HFFc6 (cell line): ENCODE measurements at regions not wholly inside any gene's neighbourhood (a gene's known extent, or its start where the extent isn't known, plus 50 kb on each side); places are given as distances from the start of the nearest gene placed in this dataset.

ENCODE experiments used
- DNase-seq: peaks from one replicate; pipeline ENCODE4 v3.0.0-alpha.2; 2018
- H3K27ac Mint-ChIP-seq: 2 replicates; pipeline ENCODE4 v1.8.0; 2020; ENCODE audit warnings: mild to moderate bottlenecking, mixed read lengths
- H3K27me3 Mint-ChIP-seq: 2 replicates; pipeline ENCODE4 v1.8.0; 2021; ENCODE audit warnings: mild to moderate bottlenecking, moderate library complexity, mixed read lengths; ENCODE audit not compliant: insufficient read depth
- H3K36me3 Mint-ChIP-seq: 2 replicates; pipeline ENCODE4 v1.8.0; 2021; ENCODE audit warnings: low read depth, mixed read lengths
- H3K4me1 Mint-ChIP-seq: 2 replicates; pipeline ENCODE4 v1.8.0; 2020; ENCODE audit warnings: low read depth, mixed read lengths
- H3K4me3 Mint-ChIP-seq: 2 replicates; pipeline ENCODE4 v1.8.0; 2020; ENCODE audit warnings: mild to moderate bottlenecking, moderate library complexity, mixed read lengths
- H3K9me3 Mint-ChIP-seq: 2 replicates; pipeline ENCODE4 v1.8.0; 2020; ENCODE audit warnings: mild to moderate bottlenecking, mixed read lengths
- TF ChIP-seq, protein P1 (sequence below): fragments of 200-600 bp; sonication (generic); IDR thresholded peaks from 2 replicates; pipeline ENCODE4 v1.5.0; 2021; ENCODE audit warnings: antibody characterized with exemption, mild to moderate bottlenecking

DNA sequence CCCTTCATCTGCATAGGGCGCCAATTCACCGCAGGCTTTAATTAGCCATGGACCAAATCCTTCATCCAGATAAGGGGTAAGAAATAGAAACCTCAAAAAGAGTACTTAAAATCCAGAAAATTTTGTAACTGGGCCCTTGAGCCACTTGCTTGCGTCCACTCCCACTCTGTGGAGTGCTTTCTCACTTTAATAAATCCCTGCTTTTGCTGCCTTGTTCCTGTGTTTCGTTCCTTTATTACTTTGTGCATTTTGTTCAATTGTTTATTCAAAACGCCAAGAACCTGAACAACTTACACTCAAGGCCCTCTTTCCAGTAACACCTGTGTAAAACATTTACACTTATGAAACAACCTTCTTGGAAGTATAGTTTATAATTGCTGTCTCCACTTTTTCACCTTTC lies 66.5 kb downstream of the HMHB1 start:
- Mint-ChIP-seq H3K27ac (no peak overlapping the region), H3K4me1 (peaks cover 25% of the 10 kb centered on the region), H3K9me3 (no peaks in the 10 kb centered on the region), H3K36me3 (peaks cover 4% of the 10 kb centered on the region), H3K27me3 (no peaks in the 10 kb centered on the region), H3K4me3 (no peak overlapping the region)
- DNase-seq, result no peak
- TF ChIP-seq, protein P1, sequence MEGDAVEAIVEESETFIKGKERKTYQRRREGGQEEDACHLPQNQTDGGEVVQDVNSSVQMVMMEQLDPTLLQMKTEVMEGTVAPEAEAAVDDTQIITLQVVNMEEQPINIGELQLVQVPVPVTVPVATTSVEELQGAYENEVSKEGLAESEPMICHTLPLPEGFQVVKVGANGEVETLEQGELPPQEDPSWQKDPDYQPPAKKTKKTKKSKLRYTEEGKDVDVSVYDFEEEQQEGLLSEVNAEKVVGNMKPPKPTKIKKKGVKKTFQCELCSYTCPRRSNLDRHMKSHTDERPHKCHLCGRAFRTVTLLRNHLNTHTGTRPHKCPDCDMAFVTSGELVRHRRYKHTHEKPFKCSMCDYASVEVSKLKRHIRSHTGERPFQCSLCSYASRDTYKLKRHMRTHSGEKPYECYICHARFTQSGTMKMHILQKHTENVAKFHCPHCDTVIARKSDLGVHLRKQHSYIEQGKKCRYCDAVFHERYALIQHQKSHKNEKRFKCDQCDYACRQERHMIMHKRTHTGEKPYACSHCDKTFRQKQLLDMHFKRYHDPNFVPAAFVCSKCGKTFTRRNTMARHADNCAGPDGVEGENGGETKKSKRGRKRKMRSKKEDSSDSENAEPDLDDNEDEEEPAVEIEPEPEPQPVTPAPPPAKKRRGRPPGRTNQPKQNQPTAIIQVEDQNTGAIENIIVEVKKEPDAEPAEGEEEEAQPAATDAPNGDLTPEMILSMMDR, result no peak

DNA sequence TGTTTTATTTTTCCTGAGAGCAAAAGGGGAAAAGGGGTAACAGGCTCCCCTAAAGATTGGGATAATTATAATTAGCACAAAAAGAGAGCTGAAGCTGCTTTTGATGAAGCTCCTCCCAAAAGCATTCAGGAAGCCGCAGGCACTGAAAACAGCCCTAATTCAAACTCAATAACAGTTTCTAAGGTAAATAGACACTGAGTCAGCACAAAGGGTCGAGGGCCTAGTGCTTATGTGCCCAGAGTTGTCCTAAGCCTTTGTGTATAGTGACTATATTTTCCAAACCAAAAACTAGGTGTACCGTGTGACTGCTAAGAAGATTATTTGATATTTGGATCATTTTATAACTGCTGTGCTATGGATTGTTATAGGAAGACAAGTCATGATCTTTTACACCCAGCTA lies 67.7 kb downstream of the HMHB1 start:
- no peak overlapping the region for H3K27ac Mint-ChIP-seq
- TF ChIP-seq, protein P1, result no peak
- DNase-seq, result no peak
- H3K4me1 Mint-ChIP-seq, result peaks cover 12% of the 10 kb centered on the region
- H3K9me3 Mint-ChIP-seq, result no peaks in the 10 kb centered on the region
- no peaks in the 10 kb centered on the region for H3K27me3 Mint-ChIP-seq
- H3K4me3 Mint-ChIP-seq, result no peak overlapping the region
- H3K36me3 Mint-ChIP-seq, result peaks cover 4% of the 10 kb centered on the region

DNA sequence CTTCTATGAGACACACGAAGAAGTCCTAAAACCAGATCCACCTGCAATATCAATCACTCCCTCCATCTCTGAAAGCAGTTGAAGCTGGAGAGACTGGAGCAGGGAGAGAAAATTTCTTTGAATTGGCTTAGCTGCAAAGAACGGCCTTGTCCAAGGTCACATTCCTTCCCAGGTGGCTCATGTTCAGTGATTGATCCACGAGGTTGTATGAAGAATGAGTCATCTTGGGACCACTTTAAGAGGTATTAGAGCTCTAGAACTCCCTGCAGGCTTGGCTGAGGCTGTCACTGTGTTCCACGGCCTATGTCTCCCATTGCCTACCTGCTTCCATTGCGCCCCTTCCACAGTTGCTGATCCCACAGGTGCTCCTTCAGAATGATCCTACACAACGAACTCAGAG lies 68.2 kb downstream of the HMHB1 start:
- TF ChIP-seq, protein P1, result no peak
- H3K4me3 Mint-ChIP-seq, result no peak overlapping the region
- DNase-seq, result no peak
- peaks cover 8% of the 10 kb centered on the region; the same call in 1 of the 2 replicates for H3K4me1 Mint-ChIP-seq
- peaks cover 4% of the 10 kb centered on the region for H3K36me3 Mint-ChIP-seq
- no peaks in the 10 kb centered on the region for H3K9me3 Mint-ChIP-seq
- no peaks in the 10 kb centered on the region for H3K27me3 Mint-ChIP-seq
- H3K27ac Mint-ChIP-seq, result no peak overlapping the region

DNA sequence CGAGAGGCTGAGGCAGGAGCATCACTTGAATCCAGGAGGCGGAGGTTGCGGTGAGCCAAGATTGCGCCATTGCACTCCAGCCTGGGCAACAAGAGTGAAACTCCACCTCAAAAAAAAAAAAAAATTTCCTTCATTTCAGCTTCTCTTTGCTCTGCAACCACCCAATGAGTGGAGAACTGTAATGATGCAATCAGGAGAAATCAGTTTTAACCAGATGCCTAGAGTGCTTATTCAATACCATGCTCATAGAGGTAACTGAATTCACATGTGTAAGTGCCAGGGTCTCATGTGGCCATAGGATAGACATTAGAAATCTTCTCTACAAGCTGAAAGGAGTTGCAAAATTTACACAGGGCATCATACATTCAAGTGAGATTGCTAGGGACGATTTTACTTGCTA lies 70.6 kb downstream of the HMHB1 start:
- Mint-ChIP-seq H3K4me1 (peaks cover 25% of the 10 kb centered on the region), H3K9me3 (no peaks in the 10 kb centered on the region), H3K36me3 (peaks cover 4% of the 10 kb centered on the region), H3K4me3 (no peak overlapping the region), H3K27ac (no peak overlapping the region), H3K27me3 (no peaks in the 10 kb centered on the region)
- TF ChIP-seq, protein P1, result no peak
- no peak for DNase-seq

DNA sequence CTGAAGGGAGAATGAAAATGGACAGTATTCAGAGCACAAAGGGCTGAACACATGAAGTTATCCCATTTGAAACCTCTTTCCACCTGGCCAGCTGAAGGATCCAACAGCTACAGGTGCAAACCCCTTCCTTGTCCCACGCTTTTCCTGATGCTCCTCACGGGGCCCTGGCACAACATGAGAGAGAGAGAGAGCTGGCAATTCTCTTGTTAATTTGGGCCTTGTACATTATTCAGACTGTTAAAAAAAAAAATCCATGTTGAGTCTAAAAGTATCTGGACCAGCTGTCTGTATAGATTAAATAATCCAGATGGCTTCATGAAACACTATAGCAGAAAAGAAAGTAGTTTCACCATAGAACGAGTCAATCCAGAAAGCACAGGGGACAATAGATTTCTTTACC lies 74.1 kb downstream of the HMHB1 start:
- Mint-ChIP-seq H3K4me1 (peaks cover 46% of the 10 kb centered on the region), H3K36me3 (no peaks in the 10 kb centered on the region; the same call in 1 of the 2 replicates), H3K4me3 (no peak overlapping the region), H3K9me3 (no peaks in the 10 kb centered on the region), H3K27ac (no peak overlapping the region), H3K27me3 (no peaks in the 10 kb centered on the region)
- TF ChIP-seq, protein P1, result no peak
- no peak for DNase-seq
